ENCODE measurements at regions not wholly inside any gene's neighbourhood (a gene's known extent, or its start where the extent isn't known, plus 50 kb on each side); places are given as distances from the start of the nearest gene placed in this dataset.
"Not testable (repeated sequence)": the region's sequence is repeated elsewhere in the genome, so short reads cannot be mapped to it uniquely, and the experiment has no call there.

DNA sequence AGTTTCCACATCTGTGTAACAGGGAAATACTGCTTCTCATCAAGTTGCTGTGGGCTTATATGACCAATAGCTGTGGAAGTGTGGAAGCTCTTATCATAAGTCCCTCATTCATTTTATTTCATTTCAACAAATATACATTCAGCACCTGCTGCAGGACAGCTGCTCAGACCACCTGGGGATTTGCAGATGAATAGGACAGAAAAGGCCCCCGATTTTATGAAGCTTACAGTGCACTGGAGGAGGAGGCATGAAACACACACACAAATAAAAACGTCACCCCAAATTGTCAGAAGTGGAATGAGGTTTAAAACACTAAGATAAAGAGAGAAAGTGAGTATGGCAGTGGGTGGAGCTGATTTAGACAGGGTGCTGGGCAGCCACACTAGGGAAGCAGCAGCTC is 107.2 kb downstream of the DRD1 start:
- no peak for DNase-seq (ENCODE audit: insufficient read length, low spot score)
- TF ChIP-seq, protein P1, sequence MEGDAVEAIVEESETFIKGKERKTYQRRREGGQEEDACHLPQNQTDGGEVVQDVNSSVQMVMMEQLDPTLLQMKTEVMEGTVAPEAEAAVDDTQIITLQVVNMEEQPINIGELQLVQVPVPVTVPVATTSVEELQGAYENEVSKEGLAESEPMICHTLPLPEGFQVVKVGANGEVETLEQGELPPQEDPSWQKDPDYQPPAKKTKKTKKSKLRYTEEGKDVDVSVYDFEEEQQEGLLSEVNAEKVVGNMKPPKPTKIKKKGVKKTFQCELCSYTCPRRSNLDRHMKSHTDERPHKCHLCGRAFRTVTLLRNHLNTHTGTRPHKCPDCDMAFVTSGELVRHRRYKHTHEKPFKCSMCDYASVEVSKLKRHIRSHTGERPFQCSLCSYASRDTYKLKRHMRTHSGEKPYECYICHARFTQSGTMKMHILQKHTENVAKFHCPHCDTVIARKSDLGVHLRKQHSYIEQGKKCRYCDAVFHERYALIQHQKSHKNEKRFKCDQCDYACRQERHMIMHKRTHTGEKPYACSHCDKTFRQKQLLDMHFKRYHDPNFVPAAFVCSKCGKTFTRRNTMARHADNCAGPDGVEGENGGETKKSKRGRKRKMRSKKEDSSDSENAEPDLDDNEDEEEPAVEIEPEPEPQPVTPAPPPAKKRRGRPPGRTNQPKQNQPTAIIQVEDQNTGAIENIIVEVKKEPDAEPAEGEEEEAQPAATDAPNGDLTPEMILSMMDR (IDR thresholded peaks at IDR 0.05; ENCODE audit: insufficient read depth, missing control alignments) = no peak

DNA sequence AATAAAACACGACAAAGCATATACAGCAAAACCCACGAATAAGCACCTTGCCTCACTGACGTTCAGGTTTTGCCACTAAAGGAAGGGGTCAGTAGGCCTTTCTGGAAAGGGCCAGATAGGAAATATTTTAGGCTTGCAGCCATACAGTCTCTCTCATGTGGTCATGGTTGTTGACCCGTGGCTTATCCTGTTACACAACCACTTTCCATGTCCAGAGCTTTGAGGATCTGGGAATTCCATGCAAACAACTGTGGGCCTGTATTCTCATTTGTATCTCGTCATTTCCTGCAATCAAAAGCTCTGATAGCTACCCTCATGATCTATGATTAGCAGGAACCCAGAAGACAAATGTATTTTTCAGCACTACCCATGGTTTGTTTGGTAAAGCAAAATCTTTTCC is 108.3 kb downstream of the DRD1 start:
- DNase-seq (ENCODE audit: insufficient read length, low spot score) = no peak
- TF ChIP-seq, protein P1 (IDR thresholded peaks at IDR 0.05; ENCODE audit: insufficient read depth, missing control alignments) = no peak
- FAIRE-seq = no peak

More for the DNA sequence above, 107.2 kb downstream of the DRD1 start:
- no peak for FAIRE-seq

DNA sequence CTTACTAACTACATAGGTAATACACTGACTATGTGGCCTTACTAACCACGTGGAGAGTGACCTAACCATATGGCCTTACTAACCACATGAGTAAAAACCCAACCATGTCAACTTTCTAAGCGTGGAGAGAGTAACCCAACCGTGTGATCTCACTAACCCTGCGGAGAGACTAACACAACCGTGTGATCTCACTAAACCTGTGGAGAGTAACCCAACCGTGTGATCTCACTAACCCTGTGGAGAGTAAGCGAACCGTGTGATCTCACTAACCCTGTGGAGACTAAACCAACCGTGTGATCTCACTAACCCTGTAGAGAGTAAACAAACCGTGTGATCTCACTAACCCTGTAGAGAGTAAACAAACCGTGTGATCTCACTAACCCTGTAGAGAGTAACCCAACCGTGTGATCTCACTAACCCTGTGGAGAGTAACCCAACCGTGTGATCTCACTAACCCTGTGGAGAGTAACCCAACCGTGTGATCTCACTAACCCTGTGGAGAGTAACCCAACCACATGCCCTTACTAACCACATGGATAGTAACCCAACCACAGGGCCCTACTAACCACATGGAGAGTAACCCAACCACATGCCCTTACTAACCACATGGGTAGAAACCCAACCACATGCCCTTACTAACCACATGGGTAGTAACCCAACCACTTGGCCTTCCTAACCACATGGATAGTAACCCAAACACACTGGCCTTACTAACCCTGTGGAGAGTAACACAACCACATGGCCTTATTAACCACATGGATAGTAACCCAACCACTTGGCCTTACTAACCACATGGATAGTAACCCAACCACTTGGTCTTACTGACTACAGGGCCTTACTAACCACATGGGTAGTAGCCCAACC is 112.6 kb downstream of the DRD1 start:
- not testable (repeated sequence) for FAIRE-seq

DNA sequence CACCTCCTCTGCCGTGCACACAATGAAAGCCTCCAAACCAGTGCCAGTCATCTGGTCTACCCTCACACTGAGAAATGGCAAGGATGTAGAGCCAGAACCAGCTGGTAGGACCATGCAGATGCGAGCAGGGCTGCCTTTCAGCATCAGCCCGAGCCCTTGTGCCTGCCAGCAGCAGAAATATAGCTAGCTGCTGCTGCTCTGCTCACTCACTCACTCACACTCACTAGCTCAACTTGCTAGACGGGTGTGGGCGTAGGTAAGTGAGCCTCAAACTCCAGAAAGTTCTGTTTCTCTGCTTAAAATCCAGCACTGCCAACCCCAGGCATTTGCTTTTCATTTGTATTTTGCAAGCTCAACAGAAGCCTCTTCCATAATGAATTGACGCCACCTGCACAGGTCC is 114.0 kb downstream of the DRD1 start:
- FAIRE-seq (no peak), DNase-seq (ENCODE audit: insufficient read length, low spot score) (no peak)
- TF ChIP-seq, protein P1 (IDR thresholded peaks at IDR 0.05; ENCODE audit: insufficient read depth, missing control alignments) = no peak

More for the DNA sequence above, 112.6 kb downstream of the DRD1 start:
- not testable (repeated sequence) for DNase-seq (ENCODE audit: insufficient read length, low spot score)

DNA sequence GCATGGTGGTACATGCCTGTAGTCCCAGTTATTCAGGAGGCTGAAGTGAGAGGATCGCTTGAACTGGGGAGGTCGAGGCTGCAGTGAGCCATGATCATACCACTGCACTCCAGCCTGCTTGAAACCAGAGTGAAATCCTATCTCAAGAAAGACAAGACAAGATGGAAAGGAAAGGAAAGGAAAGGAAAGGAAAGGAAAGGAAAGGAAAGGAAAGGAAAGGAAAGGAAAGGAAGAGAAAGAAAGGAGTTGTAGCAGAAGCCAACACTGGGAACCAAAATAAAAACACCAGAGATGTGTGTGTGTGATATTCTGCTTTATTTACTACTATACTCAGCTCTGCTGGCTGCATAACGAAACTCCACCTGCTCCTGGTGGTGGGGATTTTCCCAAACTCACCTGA is 115.3 kb downstream of the DRD1 start:
- TF ChIP-seq, protein P1 (IDR thresholded peaks at IDR 0.05; ENCODE audit: insufficient read depth, missing control alignments) = no peak
- no peak for FAIRE-seq
- no peak for DNase-seq (ENCODE audit: insufficient read length, low spot score)

DNA sequence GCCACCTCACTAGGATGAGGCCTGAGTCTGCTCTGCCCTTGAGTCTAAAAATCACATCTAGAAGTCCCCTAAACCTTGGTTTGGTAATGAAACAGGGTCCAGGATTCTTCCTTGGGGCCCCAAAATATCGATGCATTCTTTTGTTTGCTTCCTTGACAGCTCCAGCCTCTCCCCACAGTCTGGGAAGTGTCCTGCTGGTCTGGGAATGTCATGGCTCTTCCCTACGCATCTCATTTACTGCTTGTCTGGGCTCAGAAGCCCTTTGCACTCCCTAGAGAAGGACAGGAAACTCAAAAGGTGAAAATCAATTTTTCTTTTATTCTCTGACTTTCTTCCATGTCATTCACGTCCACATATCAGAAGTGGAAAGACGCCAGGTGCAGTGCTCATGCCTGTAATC is 115.8 kb downstream of the DRD1 start:
- TF ChIP-seq, protein P1 (IDR thresholded peaks at IDR 0.05; ENCODE audit: insufficient read depth, missing control alignments) = no peak
- DNase-seq (ENCODE audit: insufficient read length, low spot score) (no peak), FAIRE-seq (no peak)

DNA sequence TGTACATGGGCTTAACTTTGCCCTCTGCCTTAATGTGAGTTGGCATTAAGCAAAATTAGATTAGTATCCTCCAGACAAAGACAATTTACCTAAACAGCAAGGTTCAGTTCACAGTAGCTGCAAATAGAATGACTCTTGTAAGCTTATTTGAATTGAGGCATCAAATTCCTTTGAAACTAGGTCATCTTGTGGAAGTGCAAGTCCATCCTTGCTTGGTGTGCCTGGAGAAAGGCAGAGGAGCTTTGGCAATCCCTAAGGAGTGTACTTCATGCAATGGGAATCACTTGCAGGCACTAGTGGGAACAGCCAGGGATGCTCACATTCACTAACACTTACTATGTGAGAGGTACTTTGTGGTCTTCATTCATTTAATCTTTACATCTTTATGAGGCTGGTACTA is 118.3 kb downstream of the DRD1 start:
- TF ChIP-seq, protein P1 (IDR thresholded peaks at IDR 0.05; ENCODE audit: insufficient read depth, missing control alignments) = no peak
- FAIRE-seq (no peak), DNase-seq (ENCODE audit: insufficient read length, low spot score) (no peak)
